ENCODE measurements at regions not wholly inside any gene's neighbourhood (a gene's known extent, or its start where the extent isn't known, plus 50 kb on each side); places are given as distances from the start of the nearest gene placed in this dataset.
"Not testable (repeated sequence)": the region's sequence is repeated elsewhere in the genome, so short reads cannot be mapped to it uniquely, and the experiment has no call there.

DNA sequence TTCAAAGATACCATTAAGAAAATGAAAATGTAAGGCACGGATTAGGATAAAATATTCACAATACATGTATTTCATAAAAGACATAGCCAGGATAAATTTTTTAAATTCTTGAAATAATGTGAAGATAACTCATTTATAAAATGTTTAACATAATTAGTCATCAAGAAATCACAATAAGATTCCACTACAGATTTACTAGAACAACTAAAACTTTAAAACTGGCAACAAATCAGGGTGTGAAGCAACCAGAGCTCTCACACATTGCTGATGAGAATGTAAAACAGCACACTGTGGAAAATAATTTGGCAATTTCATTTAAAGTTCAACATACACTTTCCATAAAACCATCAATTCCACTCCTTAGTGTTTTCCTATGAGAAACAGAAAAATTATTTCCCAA, 89.6 kb upstream of the UBE2E3 start:
- no peaks in the 10 kb centered on the region for H3K27me3 Mint-ChIP-seq (ENCODE audit: low read depth)

GRCh38 chr2:180882959-180883358, 97.4 kb upstream of the UBE2E3 start:
- no peak for TF ChIP-seq CTCF (conservative IDR thresholded peaks at IDR 0.05)
- no peak overlapping the region for H3K4me3 Mint-ChIP-seq
- H3K27me3 Mint-ChIP-seq (ENCODE audit: low read depth), result no peaks in the 10 kb centered on the region
- no peaks in the 10 kb centered on the region for H3K4me1 Mint-ChIP-seq
- no peak for DNase-seq (ENCODE audit: low read depth, low spot score)
- peaks cover 8% of the 10 kb centered on the region for H3K9me3 Mint-ChIP-seq
- no peak overlapping the region for H3K27ac Mint-ChIP-seq (ENCODE audit: unreplicated experiment)
- no peaks in the 10 kb centered on the region for H3K36me3 Mint-ChIP-seq (ENCODE audit: low read depth)

More for the DNA sequence above, 89.6 kb upstream of the UBE2E3 start:
- Mint-ChIP-seq H3K4me3 (no peak overlapping the region), H3K9me3 (peaks cover 3% of the 10 kb centered on the region), H3K4me1 (no peaks in the 10 kb centered on the region), H3K36me3 (ENCODE audit: low read depth) (no peaks in the 10 kb centered on the region), H3K27ac (ENCODE audit: unreplicated experiment) (no peak overlapping the region)
- TF ChIP-seq CTCF (conservative IDR thresholded peaks at IDR 0.05), result no peak
- no peak for DNase-seq (ENCODE audit: low read depth, low spot score)

- Mint-ChIP-seq H3K4me3 (no peak overlapping the region), H3K4me1 (no peaks in the 10 kb centered on the region), H3K27ac (ENCODE audit: unreplicated experiment) (no peak overlapping the region), H3K27me3 (ENCODE audit: low read depth) (no peaks in the 10 kb centered on the region), H3K36me3 (ENCODE audit: low read depth) (no peaks in the 10 kb centered on the region), H3K9me3 (peaks cover 9% of the 10 kb centered on the region)
- no peak for TF ChIP-seq CTCF (conservative IDR thresholded peaks at IDR 0.05)
- no peak for DNase-seq (ENCODE audit: low read depth, low spot score)
Observed at GRCh38 chr2:180876506-180876905, 103.9 kb upstream of the UBE2E3 start.

- no peaks in the 10 kb centered on the region for H3K36me3 Mint-ChIP-seq (ENCODE audit: low read depth)
- H3K4me1 Mint-ChIP-seq, result no peaks in the 10 kb centered on the region
- DNase-seq (ENCODE audit: low read depth, low spot score), result no peak
- H3K4me3 Mint-ChIP-seq, result no peak overlapping the region
- no peaks in the 10 kb centered on the region for H3K27me3 Mint-ChIP-seq (ENCODE audit: low read depth)
- H3K27ac Mint-ChIP-seq (ENCODE audit: unreplicated experiment), result no peak overlapping the region
- peaks cover 5% of the 10 kb centered on the region for H3K9me3 Mint-ChIP-seq
- TF ChIP-seq CTCF (conservative IDR thresholded peaks at IDR 0.05), result no peak
Observed at GRCh38 chr2:180873219-180873618, 107.2 kb upstream of the UBE2E3 start.

DNA sequence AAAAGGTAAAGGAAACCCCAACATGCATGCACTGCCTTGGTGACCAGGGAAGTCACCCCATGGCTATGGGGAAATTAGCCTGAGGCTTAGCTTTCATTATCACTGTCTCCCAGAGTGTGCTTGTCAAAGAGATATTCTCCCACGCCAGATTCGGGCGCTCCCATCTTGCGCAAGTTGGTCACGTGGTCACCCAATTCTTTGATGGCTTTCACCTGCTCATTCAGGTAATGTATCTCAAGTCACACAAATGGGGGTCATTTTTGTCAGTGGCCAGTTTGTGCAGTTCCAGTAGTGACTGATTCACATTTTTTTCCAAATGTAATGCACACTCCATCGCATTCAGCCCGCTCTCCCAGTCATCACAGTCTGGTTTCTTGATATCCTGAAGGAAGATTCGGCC, 107.6 kb upstream of the UBE2E3 start:
- not testable (repeated sequence) for DNase-seq (ENCODE audit: low read depth, low spot score)

GRCh38 chr2:180872255-180872654, 108.2 kb upstream of the UBE2E3 start:
- H3K27ac Mint-ChIP-seq (ENCODE audit: unreplicated experiment), result no peak overlapping the region
- no peak for DNase-seq (ENCODE audit: low read depth, low spot score)

More for the DNA sequence above, 107.6 kb upstream of the UBE2E3 start:
- not testable (repeated sequence) for H3K27ac Mint-ChIP-seq (ENCODE audit: unreplicated experiment); H3K36me3 Mint-ChIP-seq (ENCODE audit: low read depth); H3K4me1 Mint-ChIP-seq; H3K27me3 Mint-ChIP-seq (ENCODE audit: low read depth); H3K9me3 Mint-ChIP-seq; H3K4me3 Mint-ChIP-seq

More at GRCh38 chr2:180872255-180872654, 108.2 kb upstream of the UBE2E3 start:
- Mint-ChIP-seq H3K36me3 (ENCODE audit: low read depth) (no peaks in the 10 kb centered on the region), H3K9me3 (peaks cover 3% of the 10 kb centered on the region), H3K4me3 (no peak overlapping the region), H3K27me3 (ENCODE audit: low read depth) (no peaks in the 10 kb centered on the region), H3K4me1 (no peaks in the 10 kb centered on the region)
- TF ChIP-seq CTCF (conservative IDR thresholded peaks at IDR 0.05), result no peak
